IMR-90 (cell line): ENCODE measurements at regions not wholly inside any gene's neighbourhood (a gene's known extent, or its start where the extent isn't known, plus 50 kb on each side); places are given as distances from the start of the nearest gene placed in this dataset.

ENCODE experiments used
- ATAC-seq: fragments of 200-7000 bp; cut with Tn5 transposase; 2 replicates; pipeline ENCODE4 v1.9.1; 2020; ENCODE audit warnings: low read depth, mild to moderate bottlenecking, moderate library complexity
- BruUV-seq: library from RNA; stranded (reverse); fragments of 400-500 nt; replicated peaks from 2 replicates; lab custom pipeline; 2021; lab: Mats Ljungman, UMichigan
- CTCF ChIA-PET: fragments of 300-600 bp; formaldehyde crosslinking; extraction: SDS; loops from one replicate; lab custom pipeline; 2021; ENCODE audit warnings: antibody characterized with exemption; lab: Yijun Ruan, JAX
- POLR2A ChIA-PET: fragments of 300-600 bp; sonication (Branson Sonifier 250); formaldehyde crosslinking; loops from one replicate; lab custom pipeline; 2022; ENCODE audit warnings: antibody characterized with exemption; ENCODE audit not compliant: unreplicated experiment; lab: Charles Lee
- DNase-seq: peaks from one replicate; pipeline ENCODE4 v3.0.0; 2013
- H2AFZ ChIP-seq: replicated peaks from 2 replicates; pipeline ENCODE3; 2013; ENCODE audit warnings: low read length, mild to moderate bottlenecking; ENCODE audit not compliant: poor library complexity
- H2AK5ac ChIP-seq: 2 replicates; pipeline ENCODE4 v1.6.1; 2013; ENCODE audit warnings: low read depth, low read length, inconsistent platforms
- H2AK9ac ChIP-seq: replicated peaks from 2 replicates; pipeline ENCODE3; 2013; ENCODE audit warnings: mild to moderate bottlenecking, low read depth, low read length, moderate library complexity; ENCODE audit not compliant: poor library complexity
- H2BK120ac ChIP-seq: 2 replicates; pipeline ENCODE4 v1.6.1; 2013; ENCODE audit warnings: low read depth, low read length, inconsistent platforms
- H2BK15ac ChIP-seq: 3 replicates; pipeline ENCODE4 v1.6.1; 2013; ENCODE audit warnings: low read depth, low read length, inconsistent platforms
- H2BK20ac ChIP-seq: 2 replicates; pipeline ENCODE4 v1.6.1; 2013; ENCODE audit warnings: low read depth, mild to moderate bottlenecking, inconsistent platforms, low read length, moderate library complexity
- H2BK5ac ChIP-seq: 2 replicates; pipeline ENCODE4 v1.6.1; 2013; ENCODE audit warnings: mild to moderate bottlenecking, low read depth, low read length, inconsistent platforms; ENCODE audit not compliant: poor library complexity, severe bottlenecking
- H3K14ac ChIP-seq: replicated peaks from 2 replicates; pipeline ENCODE4 v1.6.1; 2013; ENCODE audit warnings: low read depth, low read length, inconsistent platforms
- H3K18ac ChIP-seq: 2 replicates; pipeline ENCODE4 v1.6.1; 2013; ENCODE audit warnings: low read depth, low read length, control low read depth
- H3K23ac ChIP-seq: 2 replicates; pipeline ENCODE4 v1.6.1; 2013; ENCODE audit warnings: low read depth, low read length, inconsistent platforms
- H3K27ac ChIP-seq: 2 replicates; pipeline ENCODE4 v1.5.1; 2013; ENCODE audit warnings: mild to moderate bottlenecking, control low read depth, low read length; ENCODE audit not compliant: insufficient read depth
- H3K27me3 ChIP-seq: 2 replicates; pipeline ENCODE4 v1.6.1; 2013; ENCODE audit warnings: low read length; ENCODE audit not compliant: control insufficient read depth, insufficient read depth
- H3K36me3 ChIP-seq: 2 replicates; pipeline ENCODE4 v1.6.1; 2013; ENCODE audit warnings: low read length, mixed read lengths; ENCODE audit not compliant: control insufficient read depth, insufficient read depth
- H3K4ac ChIP-seq: 2 replicates; pipeline ENCODE4 v1.6.1; 2013; ENCODE audit warnings: low read depth, low read length, inconsistent platforms
- H3K4me1 ChIP-seq: 2 replicates; pipeline ENCODE4 v1.6.1; 2013; ENCODE audit warnings: low read length, mixed read lengths; ENCODE audit not compliant: control insufficient read depth, insufficient read depth
- H3K4me2 ChIP-seq: 2 replicates; pipeline ENCODE4 v1.6.1; 2013; ENCODE audit warnings: low read depth, mild to moderate bottlenecking, control low read depth, low read length, moderate library complexity
- H3K4me3 ChIP-seq: 2 replicates; pipeline ENCODE4 v1.5.1; 2013; ENCODE audit warnings: low read depth, mild to moderate bottlenecking, control low read depth, low read length, moderate library complexity; ENCODE audit not compliant: insufficient read depth
- H3K56ac ChIP-seq: 2 replicates; pipeline ENCODE4 v1.6.1; 2013; ENCODE audit warnings: low read length, inconsistent platforms; ENCODE audit not compliant: insufficient read depth; ENCODE audit errors: extremely low read depth
- H3K79me1 ChIP-seq, 2 experiments: 2 replicates each; pipeline ENCODE4 v1.6.1; 2013; ENCODE audit warnings: low read length in 2 of 2, inconsistent platforms in 1 of 2, low read depth in 1 of 2
- H3K9ac ChIP-seq: 2 replicates; pipeline ENCODE4 v1.6.1; 2013; ENCODE audit warnings: low read depth, low read length, control low read depth
- H3K9me1 ChIP-seq: 2 replicates; pipeline ENCODE4 v1.6.1; 2013; ENCODE audit warnings: low read length, inconsistent platforms; ENCODE audit not compliant: insufficient read depth
- H3K9me3 ChIP-seq: 2 replicates; pipeline ENCODE4 v1.6.1; 2013; ENCODE audit warnings: low read length; ENCODE audit not compliant: control insufficient read depth, insufficient read depth
- H4K20me1 ChIP-seq: 2 replicates; pipeline ENCODE4 v1.6.1; 2013; ENCODE audit warnings: low read length, inconsistent platforms; ENCODE audit not compliant: insufficient read depth
- H4K5ac ChIP-seq: 2 replicates; pipeline ENCODE4 v1.6.1; 2013; ENCODE audit warnings: mild to moderate bottlenecking, low read depth, low read length, control low read depth
- H4K8ac ChIP-seq, 2 experiments: 2 replicates each; pipeline ENCODE4 v1.6.1; 2013; ENCODE audit warnings: low read depth in 2 of 2, low read length in 2 of 2, control low read depth in 1 of 2, inconsistent platforms in 1 of 2
- H4K91ac ChIP-seq: 2 replicates; pipeline ENCODE4 v1.6.1; 2013; ENCODE audit warnings: low read depth, low read length, inconsistent platforms; ENCODE audit not compliant: insufficient read depth
- BHLHE40 ChIP-seq: fragments of 150-350 bp; IDR thresholded peaks from 2 replicates; pipeline ENCODE4 v1.6.1; 2016; ENCODE audit warnings: mild to moderate bottlenecking, low read depth, low read length
- CTCF ChIP-seq: conservative IDR thresholded peaks from 2 replicates; pipeline ENCODE4 v1.5.1; 2012; ENCODE audit warnings: mild to moderate bottlenecking, low read depth, low read length, improper control_type of control experiment
- FOS ChIP-seq: fragments of 150-350 bp; IDR thresholded peaks from 2 replicates; pipeline ENCODE4 v1.6.1; 2016; ENCODE audit warnings: low read depth, low read length
- MAFK ChIP-seq: IDR thresholded peaks from 2 replicates; pipeline ENCODE4 v1.6.1; 2012; ENCODE audit warnings: low read depth, low read length, improper control_type of control experiment
- MAZ ChIP-seq: IDR thresholded peaks from 2 replicates; pipeline ENCODE4 v1.6.1; 2012; ENCODE audit warnings: low read depth, mild to moderate bottlenecking, low read length, improper control_type of control experiment, moderate library complexity, borderline replicate concordance
- MXI1 ChIP-seq: IDR thresholded peaks from 2 replicates; pipeline ENCODE4 v1.6.1; 2012; ENCODE audit warnings: low read depth, mild to moderate bottlenecking, low read length, moderate library complexity, borderline replicate concordance
- POLR2A ChIP-seq: IDR thresholded peaks from 2 replicates; pipeline ENCODE4 v1.6.1; 2012; ENCODE audit warnings: mild to moderate bottlenecking, low read depth, low read length
- RAD21 ChIP-seq: IDR thresholded peaks from 2 replicates; pipeline ENCODE4 v1.6.1; 2012; ENCODE audit warnings: low read length, improper control_type of control experiment
- RCOR1 ChIP-seq: IDR thresholded peaks from 2 replicates; pipeline ENCODE4 v1.6.1; 2012; ENCODE audit warnings: mild to moderate bottlenecking, low read length, improper control_type of control experiment; ENCODE audit not compliant: insufficient replicate concordance
- RFX5 ChIP-seq: IDR thresholded peaks from 2 replicates; pipeline ENCODE4 v1.8.0; 2012; ENCODE audit warnings: low read depth, mild to moderate bottlenecking, low read length, moderate library complexity
- SMC3 ChIP-seq: fragments of 150-350 bp; IDR thresholded peaks from 2 replicates; pipeline ENCODE4 v1.6.1; 2016; ENCODE audit warnings: low read depth, mild to moderate bottlenecking, antibody characterized with exemption, low read length, moderate library complexity
- WGBS, 2 experiments: methylation state at CpG; one replicate each; pipeline versions ENCODE4 v1.1.5 to v1.1.7; 2013; ENCODE audit warnings: missing lambda C conversion rate in 2 of 2; ENCODE audit not compliant: insufficient read length in 1 of 2; ENCODE audit errors: extremely low coverage in 2 of 2; 5-methylcytosine and 5-hydroxymethylcytosine counted together
- dilution Hi-C: fragments of 300-500 bp; cut with HindIII; formaldehyde crosslinking; loops from one replicate; pipeline ENCODE4 v1.14.3; 2018; ENCODE audit warnings: low sequenced_read_pairs; ENCODE audit not compliant: unreplicated experiment
- in situ Hi-C: fragments of 300-500 bp; cut with MboI; formaldehyde crosslinking; loops from 3 replicates; pipeline ENCODE4 v1.14.3; 2019; ENCODE audit warnings: low sequenced_read_pairs, inconsistent platforms, mixed read lengths
- intact Hi-C: fragments of 100-400 bp; cut with micrococcal nuclease; formaldehyde crosslinking; loops from 2 replicates; pipeline ENCODE4 v1.10.0; 2022

DNA sequence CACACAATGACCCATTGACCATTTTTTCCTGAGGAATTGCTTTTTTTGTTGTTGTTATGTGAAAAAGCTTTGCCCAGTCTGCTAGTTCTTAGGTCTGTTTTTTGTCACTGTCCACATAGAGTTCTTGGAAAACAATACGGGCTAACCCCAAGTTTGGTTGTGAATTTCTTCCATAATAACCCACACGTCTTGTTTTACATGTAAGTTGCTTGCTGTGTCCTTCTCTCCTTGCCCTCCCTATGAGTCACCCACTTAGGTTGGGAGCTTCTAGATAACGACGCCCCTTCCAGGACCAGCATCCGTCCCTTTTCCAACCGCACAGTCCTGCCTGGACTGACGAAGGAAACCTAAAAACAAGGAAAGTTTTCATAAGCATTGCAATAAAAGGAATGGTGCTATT lies 175.3 kb upstream of the HS3ST3A1 start:
- CTCF ChIA-PET = no interaction called here
- TF ChIP-seq CTCF = no peak
- TF ChIP-seq RAD21 = no peak
- TF ChIP-seq POLR2A = no peak
- TF ChIP-seq SMC3 = no peak
- no peak for TF ChIP-seq FOS
- TF ChIP-seq BHLHE40 = no peak
- TF ChIP-seq RCOR1 = no peak
- TF ChIP-seq MAZ = no peak
- TF ChIP-seq MXI1 = no peak
- TF ChIP-seq MAFK = no peak
- TF ChIP-seq RFX5 = no peak
- Histone ChIP-seq H2AK9ac (no peak overlapping the region), H3K4me1 (no peaks in the 10 kb centered on the region), H3K4me3 (no peak overlapping the region), H4K8ac (no peak overlapping the region), H3K79me1 (no peaks in the 10 kb centered on the region), H2BK120ac (no peak overlapping the region), H2BK20ac (no peak overlapping the region), H2BK5ac (no peak overlapping the region), H3K9me3 (peaks cover 3% of the 10 kb centered on the region; the same call in 1 of the 2 replicates), H3K14ac (no peak overlapping the region), H3K56ac (no peak overlapping the region), H4K5ac (no peak overlapping the region), H2AFZ (no peak overlapping the region), H3K27me3 (no peaks in the 10 kb centered on the region), H3K23ac (no peak overlapping the region), H3K9ac (no peak overlapping the region), H4K91ac (no peak overlapping the region), H3K36me3 (no peaks in the 10 kb centered on the region), H3K4ac (no peak overlapping the region), H3K4me2 (no peak overlapping the region), H3K27ac (no peak overlapping the region), H3K9me1 (no peaks in the 10 kb centered on the region), H4K20me1 (no peaks in the 10 kb centered on the region), H3K18ac (no peak overlapping the region), H2BK15ac (no peak overlapping the region), H2AK5ac (no peak overlapping the region)
- DNase-seq = no peak
- ATAC-seq = no peak
- POLR2A ChIA-PET = no interaction called here
- in situ Hi-C loops = no loop called here
- WGBS, 2 experiments = no CpG with 5 or more reads among the region's 7 CpGs
- intact Hi-C loops = no loop called here
- BruUV-seq = no TSS peak
- dilution Hi-C loops = no loop called here
